Keratinocyte (primary cell): ENCODE measurements at regions not wholly inside any gene's neighbourhood (a gene's known extent, or its start where the extent isn't known, plus 50 kb on each side); places are given as distances from the start of the nearest gene placed in this dataset.

Experiments used
- DNase-seq: peaks from one replicate; pipeline ENCODE4 v3.0.0-alpha.2; 2011; ENCODE audit warnings: low read depth, missing footprints, low spot score
- FAIRE-seq: peaks from 2 replicates; lab custom pipeline; 2011; peaks lifted over from hg19 to GRCh38; lab: Jason Lieb, UNC
- H2AFZ ChIP-seq: 2 replicates; pipeline ENCODE4 v1.6.0; 2012; ENCODE audit warnings: low read length, control low read depth, inconsistent platforms; ENCODE audit not compliant: control insufficient read depth
- H3K27ac ChIP-seq: 2 replicates; pipeline ENCODE4 v1.5.1; 2011; ENCODE audit warnings: low read length; ENCODE audit not compliant: control insufficient read depth, insufficient read depth
- H3K27me3 ChIP-seq: 3 replicates; pipeline ENCODE4 v1.6.0; 2011; ENCODE audit warnings: low read length; ENCODE audit not compliant: control insufficient read depth, insufficient read depth; ENCODE audit errors: extremely low read depth
- H3K36me3 ChIP-seq, 2 experiments: 2 replicates in 1 of 2; 3 replicates in 1 of 2; pipeline ENCODE4 v1.5.1; 2011; ENCODE audit warnings: low read length in 2 of 2, mild to moderate bottlenecking in 1 of 2; ENCODE audit not compliant: control insufficient read depth in 2 of 2, insufficient read depth in 2 of 2; ENCODE audit errors: extremely low read depth in 1 of 2
- H3K4me1 ChIP-seq: 3 replicates; pipeline ENCODE4 v1.5.1; 2011; ENCODE audit warnings: low read length; ENCODE audit not compliant: control insufficient read depth, insufficient read depth; ENCODE audit errors: extremely low read depth
- H3K4me2 ChIP-seq: 3 replicates; pipeline ENCODE4 v1.6.0; 2011; ENCODE audit warnings: low read depth, low read length; ENCODE audit not compliant: control insufficient read depth, insufficient read depth; ENCODE audit errors: extremely low read depth
- H3K4me3 ChIP-seq, 3 experiments: fragments of 200-600 bp in 1 of 3; sonication (generic) in 1 of 3; 2 replicates in 2 of 3; 3 replicates in 1 of 3; pipeline ENCODE4 v1.5.1; 2011 to 2016; ENCODE audit warnings: low read length in 3 of 3, mild to moderate bottlenecking in 3 of 3, control low read depth in 2 of 3, inconsistent platforms in 1 of 3, low read depth in 1 of 3, mixed read lengths in 1 of 3, mixed run types in 1 of 3, moderate library complexity in 1 of 3; ENCODE audit not compliant: control insufficient read depth in 2 of 3, insufficient read depth in 2 of 3; ENCODE audit errors: extremely low read depth in 1 of 3
- H3K79me2 ChIP-seq: 2 replicates; pipeline ENCODE4 v1.6.0; 2012; ENCODE audit warnings: low read length; ENCODE audit not compliant: control insufficient read depth, insufficient read depth
- H3K9ac ChIP-seq: 3 replicates; pipeline ENCODE4 v1.6.0; 2011; ENCODE audit warnings: low read length; ENCODE audit not compliant: control insufficient read depth, insufficient read depth; ENCODE audit errors: extremely low read depth
- H3K9me1 ChIP-seq: 3 replicates; pipeline ENCODE4 v1.6.0; 2011; ENCODE audit warnings: low read length; ENCODE audit not compliant: control insufficient read depth, insufficient read depth; ENCODE audit errors: extremely low read depth
- H3K9me3 ChIP-seq: 2 replicates; pipeline ENCODE4 v1.5.1; 2012; ENCODE audit warnings: low read depth, low read length; ENCODE audit not compliant: control insufficient read depth
- H4K20me1 ChIP-seq: 3 replicates; pipeline ENCODE4 v1.6.0; 2011; ENCODE audit warnings: low read length; ENCODE audit not compliant: control insufficient read depth, insufficient read depth; ENCODE audit errors: extremely low read depth
- EZH2 ChIP-seq: IDR thresholded peaks from one replicate; pipeline ENCODE4 v1.6.1; 2012; ENCODE audit warnings: inconsistent platforms, mild to moderate bottlenecking, low read length, moderate library complexity
- dilution Hi-C: fragments of 300-500 bp; cut with MboI; formaldehyde crosslinking; loops from one replicate; pipeline ENCODE4 v1.7.0; 2020; ENCODE audit warnings: low sequenced_read_pairs; ENCODE audit not compliant: extremely low pct_ligation_motif_present
- TF ChIP-seq, protein P1 (sequence below), 3 experiments: IDR thresholded peaks in 1 of 3; conservative IDR thresholded peaks in 1 of 3; optimal IDR thresholded peaks in 1 of 3; 2 replicates in 2 of 3; 3 replicates in 1 of 3; pipeline versions ENCODE3 to v1.5.1; 2011; ENCODE audit warnings: low read length in 3 of 3, mild to moderate bottlenecking in 3 of 3, moderate library complexity in 2 of 3, control low read depth in 1 of 3, inconsistent platforms in 1 of 3; ENCODE audit not compliant: insufficient read depth in 2 of 3; ENCODE audit errors: extremely low read depth in 1 of 3

DNA sequence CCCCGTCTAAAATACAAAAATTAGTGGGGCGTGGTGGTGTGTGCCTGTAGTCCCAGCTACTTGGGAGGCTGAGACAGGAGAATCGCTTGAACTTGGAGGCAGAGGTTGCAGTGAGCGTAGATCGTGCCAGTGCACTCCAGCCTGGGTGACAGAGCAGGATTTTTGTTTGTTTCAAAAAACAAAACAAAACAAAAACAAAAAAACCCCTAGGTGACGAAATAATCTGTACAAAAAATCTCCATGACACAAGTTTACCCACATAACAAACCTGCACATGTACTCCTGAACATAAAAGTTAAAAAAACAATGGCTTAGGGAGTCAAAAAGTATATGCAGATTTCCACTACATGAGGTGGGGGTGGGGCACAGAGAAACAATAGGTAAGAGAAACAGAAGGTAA, 140.5 kb upstream of the ASIC2 start:
- DNase-seq: no peak
- H3K4me3 ChIP-seq: no peak overlapping the region
- H3K27ac ChIP-seq: no peak overlapping the region
- H3K9ac ChIP-seq: no peak overlapping the region
- no peaks in the 10 kb centered on the region for H3K9me1 ChIP-seq
- no peak for TF ChIP-seq EZH2
- TF ChIP-seq, protein P1, sequence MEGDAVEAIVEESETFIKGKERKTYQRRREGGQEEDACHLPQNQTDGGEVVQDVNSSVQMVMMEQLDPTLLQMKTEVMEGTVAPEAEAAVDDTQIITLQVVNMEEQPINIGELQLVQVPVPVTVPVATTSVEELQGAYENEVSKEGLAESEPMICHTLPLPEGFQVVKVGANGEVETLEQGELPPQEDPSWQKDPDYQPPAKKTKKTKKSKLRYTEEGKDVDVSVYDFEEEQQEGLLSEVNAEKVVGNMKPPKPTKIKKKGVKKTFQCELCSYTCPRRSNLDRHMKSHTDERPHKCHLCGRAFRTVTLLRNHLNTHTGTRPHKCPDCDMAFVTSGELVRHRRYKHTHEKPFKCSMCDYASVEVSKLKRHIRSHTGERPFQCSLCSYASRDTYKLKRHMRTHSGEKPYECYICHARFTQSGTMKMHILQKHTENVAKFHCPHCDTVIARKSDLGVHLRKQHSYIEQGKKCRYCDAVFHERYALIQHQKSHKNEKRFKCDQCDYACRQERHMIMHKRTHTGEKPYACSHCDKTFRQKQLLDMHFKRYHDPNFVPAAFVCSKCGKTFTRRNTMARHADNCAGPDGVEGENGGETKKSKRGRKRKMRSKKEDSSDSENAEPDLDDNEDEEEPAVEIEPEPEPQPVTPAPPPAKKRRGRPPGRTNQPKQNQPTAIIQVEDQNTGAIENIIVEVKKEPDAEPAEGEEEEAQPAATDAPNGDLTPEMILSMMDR (optimal IDR thresholded peaks at IDR 0.05 in 1 of 3, IDR thresholded peaks at IDR 0.05 in 1 of 3, conservative IDR thresholded peaks at IDR 0.05 in 1 of 3; ENCODE audit: extremely low read depth in 1 of 3, insufficient read depth in 2 of 3, low read length in 3 of 3): no peak
- no peaks in the 10 kb centered on the region for H3K4me1 ChIP-seq
- H3K36me3 ChIP-seq: no peaks in the 10 kb centered on the region
- H2AFZ ChIP-seq: no peak overlapping the region
- H3K4me2 ChIP-seq: no peak overlapping the region
- no peaks in the 10 kb centered on the region for H3K79me2 ChIP-seq
- dilution Hi-C loops: no loop called here
- H3K9me3 ChIP-seq: no peaks in the 10 kb centered on the region
- no peaks in the 10 kb centered on the region for H4K20me1 ChIP-seq
- no peak for FAIRE-seq
- H3K27me3 ChIP-seq: no peaks in the 10 kb centered on the region

DNA sequence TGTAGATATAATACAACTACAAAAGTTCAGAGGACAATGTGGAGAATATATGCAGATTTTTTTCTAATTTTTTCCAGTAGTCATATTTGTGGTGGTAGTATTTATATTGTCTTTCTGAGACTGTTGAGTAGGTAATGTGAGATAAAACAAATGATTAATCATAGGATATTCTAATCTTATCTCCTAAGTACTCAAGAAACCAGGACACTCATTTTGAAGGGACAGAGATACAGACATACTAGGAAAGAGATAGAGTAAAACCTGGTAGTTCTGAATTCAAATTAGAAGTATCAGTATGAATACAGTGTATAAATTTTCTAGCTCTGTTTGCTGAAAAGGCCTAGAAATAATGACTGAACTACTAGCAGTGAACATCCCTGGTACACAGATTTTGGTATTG, 141.7 kb upstream of the ASIC2 start:
- no peak overlapping the region for H3K27ac ChIP-seq
- no peaks in the 10 kb centered on the region for H3K9me1 ChIP-seq
- dilution Hi-C loops: no loop called here
- no peak overlapping the region for H2AFZ ChIP-seq
- H3K4me1 ChIP-seq: no peaks in the 10 kb centered on the region
- H3K27me3 ChIP-seq: no peaks in the 10 kb centered on the region
- no peak overlapping the region for H3K4me2 ChIP-seq
- FAIRE-seq (no peak), DNase-seq (no peak)
- H4K20me1 ChIP-seq: no peaks in the 10 kb centered on the region
- no peak overlapping the region for H3K9ac ChIP-seq
- no peaks in the 10 kb centered on the region for H3K9me3 ChIP-seq
- no peak for TF ChIP-seq EZH2
- TF ChIP-seq, protein P1 (optimal IDR thresholded peaks at IDR 0.05 in 1 of 3, IDR thresholded peaks at IDR 0.05 in 1 of 3, conservative IDR thresholded peaks at IDR 0.05 in 1 of 3; ENCODE audit: extremely low read depth in 1 of 3, insufficient read depth in 2 of 3, low read length in 3 of 3): no peak
- no peaks in the 10 kb centered on the region for H3K36me3 ChIP-seq
- no peak overlapping the region for H3K4me3 ChIP-seq
- no peaks in the 10 kb centered on the region for H3K79me2 ChIP-seq
